NCI-H748 treated with DMSO at 0.1 percent for 48 hours (cell line): ENCODE measurements at regions not wholly inside any gene's neighbourhood (a gene's known extent, or its start where the extent isn't known, plus 50 kb on each side); places are given as distances from the start of the nearest gene placed in this dataset.

Experiments used
- DNase-seq: peaks from one replicate; lab custom pipeline; 2025; lab: John Stamatoyannopoulos, UW

- no peak for DNase-seq
Observed at GRCh38 chr10:63708421-63708820, 187.2 kb downstream of the REEP3 start.

GRCh38 chr10:63710703-63711102 is 189.5 kb downstream of the REEP3 start:
- no peak for DNase-seq

GRCh38 chr10:63711361-63711760 is 190.2 kb downstream of the REEP3 start:
- DNase-seq: no peak

- no peak for DNase-seq
Observed at GRCh38 chr10:63711867-63712716, 190.9 kb downstream of the REEP3 start.

- no peak for DNase-seq
Observed at GRCh38 chr10:63712717-63713115, 191.5 kb downstream of the REEP3 start.

GRCh38 chr10:63713191-63714144 is 192.3 kb downstream of the REEP3 start:
- no peak for DNase-seq

- DNase-seq: no peak
Observed at GRCh38 chr10:63716016-63716580, 194.9 kb downstream of the REEP3 start.

- DNase-seq: no peak
Observed at GRCh38 chr10:63717027-63717715, 196.0 kb downstream of the REEP3 start.

GRCh38 chr10:63718006-63718405 is 196.8 kb downstream of the REEP3 start:
- DNase-seq: no peak

GRCh38 chr10:63718421-63718820 is 197.2 kb downstream of the REEP3 start:
- no peak for DNase-seq

- DNase-seq: no peak
Observed at GRCh38 chr10:63719226-63719856, 198.1 kb downstream of the REEP3 start.

GRCh38 chr10:63720072-63720537 is 198.9 kb downstream of the REEP3 start:
- peak; percentile 57 for DNase-seq

GRCh38 chr10:63720676-63721075 is 199.5 kb downstream of the REEP3 start:
- DNase-seq: no peak

GRCh38 chr10:63722537-63722936 is 201.3 kb downstream of the REEP3 start:
- no peak for DNase-seq

GRCh38 chr10:63723320-63723719 is 202.1 kb downstream of the REEP3 start:
- DNase-seq: no peak

GRCh38 chr10:63723741-63724140 is 202.5 kb downstream of the REEP3 start:
- DNase-seq: no peak

- no peak for DNase-seq
Observed at GRCh38 chr10:63724922-63725321, 203.7 kb downstream of the REEP3 start.

GRCh38 chr10:63726867-63727266 is 205.7 kb downstream of the REEP3 start:
- DNase-seq: no peak

- no peak for DNase-seq
Observed at GRCh38 chr10:63727636-63728035, 206.4 kb downstream of the REEP3 start.

GRCh38 chr10:63735305-63735704 is 214.1 kb downstream of the REEP3 start:
- DNase-seq: no peak

- DNase-seq: no peak
Observed at GRCh38 chr10:63738410-63738809, 217.2 kb downstream of the REEP3 start.
